Breast epithelium (tissue), 3 donors: ENCODE measurements at regions not wholly inside any gene's neighbourhood (a gene's known extent, or its start where the extent isn't known, plus 50 kb on each side); places are given as distances from the start of the nearest gene placed in this dataset.

Experiments used
- POLR2A ChIP-seq: fragments of 450-650 bp; IDR thresholded peaks from one replicate; pipeline ENCODE4 v1.6.1; 2016; ENCODE audit warnings: antibody characterized with exemption, mild to moderate bottlenecking, moderate library complexity
- POLR2AphosphoS5 ChIP-seq, 3 donors: sonication (generic); formaldehyde crosslinking; IDR thresholded peaks; one replicate each; pipeline ENCODE4 v1.6.1; 2017; ENCODE audit warnings: antibody characterized with exemption in 3 of 3
- TF ChIP-seq, protein P1 (sequence below), 3 donors: fragments of 450-650 bp; IDR thresholded peaks; one replicate each; pipeline ENCODE4 v1.5.1; 2016 to 2017; ENCODE audit warnings: antibody characterized with exemption in 3 of 3, mild to moderate bottlenecking in 3 of 3, moderate library complexity in 3 of 3

DNA sequence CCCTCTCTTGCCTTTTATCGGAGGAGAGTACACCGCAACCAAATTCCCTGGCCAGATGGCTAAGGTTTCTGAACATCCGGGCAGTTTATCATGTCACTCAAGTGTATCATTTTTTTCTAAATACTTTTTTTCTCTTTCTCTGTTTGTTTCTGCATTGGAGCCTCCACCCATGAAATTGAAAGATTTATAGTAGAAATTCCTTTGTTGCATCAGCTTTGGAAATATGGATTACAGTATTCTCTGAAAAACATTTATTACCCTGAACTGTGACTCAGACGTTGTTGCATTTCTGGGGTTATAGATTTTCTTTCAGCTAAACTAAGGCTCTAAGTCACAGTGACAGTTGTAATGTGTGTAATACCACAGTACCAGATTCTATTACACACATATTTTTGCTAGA, 187.0 kb downstream of the SPTSSA start:
- TF ChIP-seq, protein P1, sequence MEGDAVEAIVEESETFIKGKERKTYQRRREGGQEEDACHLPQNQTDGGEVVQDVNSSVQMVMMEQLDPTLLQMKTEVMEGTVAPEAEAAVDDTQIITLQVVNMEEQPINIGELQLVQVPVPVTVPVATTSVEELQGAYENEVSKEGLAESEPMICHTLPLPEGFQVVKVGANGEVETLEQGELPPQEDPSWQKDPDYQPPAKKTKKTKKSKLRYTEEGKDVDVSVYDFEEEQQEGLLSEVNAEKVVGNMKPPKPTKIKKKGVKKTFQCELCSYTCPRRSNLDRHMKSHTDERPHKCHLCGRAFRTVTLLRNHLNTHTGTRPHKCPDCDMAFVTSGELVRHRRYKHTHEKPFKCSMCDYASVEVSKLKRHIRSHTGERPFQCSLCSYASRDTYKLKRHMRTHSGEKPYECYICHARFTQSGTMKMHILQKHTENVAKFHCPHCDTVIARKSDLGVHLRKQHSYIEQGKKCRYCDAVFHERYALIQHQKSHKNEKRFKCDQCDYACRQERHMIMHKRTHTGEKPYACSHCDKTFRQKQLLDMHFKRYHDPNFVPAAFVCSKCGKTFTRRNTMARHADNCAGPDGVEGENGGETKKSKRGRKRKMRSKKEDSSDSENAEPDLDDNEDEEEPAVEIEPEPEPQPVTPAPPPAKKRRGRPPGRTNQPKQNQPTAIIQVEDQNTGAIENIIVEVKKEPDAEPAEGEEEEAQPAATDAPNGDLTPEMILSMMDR (IDR thresholded peaks at IDR 0.05) = no peak
- TF ChIP-seq POLR2AphosphoS5 (IDR thresholded peaks at IDR 0.05) (no peak), POLR2A (no peak)
